NCI-H2081 treated with DMSO at 0.1 percent for 48 hours (cell line): ENCODE measurements at regions not wholly inside any gene's neighbourhood (a gene's known extent, or its start where the extent isn't known, plus 50 kb on each side); places are given as distances from the start of the nearest gene placed in this dataset.

Experiments used
- DNase-seq: peaks from one replicate; lab custom pipeline; 2025; lab: John Stamatoyannopoulos, UW

- no peak for DNase-seq
Measured at GRCh38 chr10:25661632-25662031, 272.4 kb upstream of the MYO3A start.

GRCh38 chr10:25666276-25666675 is 267.8 kb upstream of the MYO3A start:
- no peak for DNase-seq

- DNase-seq = no peak
Measured at GRCh38 chr10:25675204-25675603, 258.8 kb upstream of the MYO3A start.

- DNase-seq = no peak
Measured at GRCh38 chr10:25675615-25676014, 258.4 kb upstream of the MYO3A start.

- no peak for DNase-seq
Measured at GRCh38 chr10:25678220-25678619, 255.8 kb upstream of the MYO3A start.

- DNase-seq = no peak
Measured at GRCh38 chr10:25678666-25679065, 255.4 kb upstream of the MYO3A start.

- no peak for DNase-seq
Measured at GRCh38 chr10:25682203-25682851, 251.7 kb upstream of the MYO3A start.

GRCh38 chr10:25683344-25683743 is 250.7 kb upstream of the MYO3A start:
- no peak for DNase-seq

GRCh38 chr10:25687521-25687920 is 246.5 kb upstream of the MYO3A start:
- DNase-seq = no peak

GRCh38 chr10:25689346-25690100 is 244.5 kb upstream of the MYO3A start:
- no peak for DNase-seq

- no peak for DNase-seq
Measured at GRCh38 chr10:25692761-25693160, 241.3 kb upstream of the MYO3A start.

GRCh38 chr10:25694206-25694933 is 239.7 kb upstream of the MYO3A start:
- DNase-seq = no peak

- no peak for DNase-seq
Measured at GRCh38 chr10:25694971-25695370, 239.1 kb upstream of the MYO3A start.

GRCh38 chr10:25695586-25695985 is 238.4 kb upstream of the MYO3A start:
- DNase-seq = no peak

GRCh38 chr10:25696013-25696708 is 237.9 kb upstream of the MYO3A start:
- no peak for DNase-seq

GRCh38 chr10:25697412-25697811 is 236.6 kb upstream of the MYO3A start:
- DNase-seq = no peak

- no peak for DNase-seq
Measured at GRCh38 chr10:25698638-25699037, 235.4 kb upstream of the MYO3A start.

GRCh38 chr10:25699631-25700030 is 234.4 kb upstream of the MYO3A start:
- no peak for DNase-seq

- no peak for DNase-seq
Measured at GRCh38 chr10:25701652-25702051, 232.4 kb upstream of the MYO3A start.

- DNase-seq = no peak
Measured at GRCh38 chr10:25704622-25705021, 229.4 kb upstream of the MYO3A start.

- no peak for DNase-seq
Measured at GRCh38 chr10:25707572-25707971, 226.5 kb upstream of the MYO3A start.

- DNase-seq = no peak
Measured at GRCh38 chr10:25707976-25708671, 225.9 kb upstream of the MYO3A start.
